Keratinocyte (primary cell): ENCODE measurements at regions not wholly inside any gene's neighbourhood (a gene's known extent, or its start where the extent isn't known, plus 50 kb on each side); places are given as distances from the start of the nearest gene placed in this dataset.

Experiments
- CTCF ChIP-seq, 3 experiments: IDR thresholded peaks in 1 of 3; conservative IDR thresholded peaks in 1 of 3; optimal IDR thresholded peaks in 1 of 3; 2 replicates in 2 of 3; 3 replicates in 1 of 3; pipeline versions ENCODE3 to v1.5.1; 2011; ENCODE audit warnings: low read length in 3 of 3, mild to moderate bottlenecking in 3 of 3, moderate library complexity in 2 of 3, control low read depth in 1 of 3, inconsistent platforms in 1 of 3; ENCODE audit not compliant: insufficient read depth in 2 of 3; ENCODE audit errors: extremely low read depth in 1 of 3
- EZH2 ChIP-seq: IDR thresholded peaks from one replicate; pipeline ENCODE4 v1.6.1; 2012; ENCODE audit warnings: inconsistent platforms, mild to moderate bottlenecking, low read length, moderate library complexity

DNA sequence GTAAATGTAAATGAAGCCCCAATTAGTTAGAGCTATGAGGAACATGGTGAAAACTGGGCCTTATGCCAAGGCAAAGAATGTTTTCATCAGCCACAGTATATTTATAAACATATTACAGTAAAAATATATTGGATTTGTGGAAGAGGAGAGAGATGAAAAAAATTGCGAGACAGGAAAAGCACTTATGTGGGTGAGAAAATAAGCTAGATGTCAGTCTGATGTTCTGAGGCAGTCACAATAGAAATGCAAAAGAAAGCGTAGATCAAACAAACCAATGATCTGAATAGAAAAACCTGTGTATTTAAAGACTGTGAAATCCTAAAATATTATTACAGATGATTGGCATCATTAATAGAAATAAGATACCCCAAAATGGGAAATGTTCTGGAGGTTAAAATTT lies 1332.5 kb downstream of the SLITRK5 start:
- TF ChIP-seq CTCF (optimal IDR thresholded peaks at IDR 0.05 in 1 of 3, IDR thresholded peaks at IDR 0.05 in 1 of 3, conservative IDR thresholded peaks at IDR 0.05 in 1 of 3; ENCODE audit: extremely low read depth in 1 of 3, insufficient read depth in 2 of 3, low read length in 3 of 3), result no peak
- TF ChIP-seq EZH2, result no peak
